ENCODE measurements at regions not wholly inside any gene's neighbourhood (a gene's known extent, or its start where the extent isn't known, plus 50 kb on each side); places are given as distances from the start of the nearest gene placed in this dataset.

- Histone ChIP-seq H3K4me3 (no peak overlapping the region), H3K36me3 (no peaks in the 10 kb centered on the region), H3K27ac (replicated peaks) (no peak overlapping the region), H3K4me1 (no peaks in the 10 kb centered on the region), H3K9me3 (replicated peaks) (no peaks in the 10 kb centered on the region), H3K27me3 (ENCODE audit: low read depth) (no peaks in the 10 kb centered on the region)
- intact Hi-C loops (cut with micrococcal nuclease), result no loop called here
- TF ChIP-seq, protein P1, sequence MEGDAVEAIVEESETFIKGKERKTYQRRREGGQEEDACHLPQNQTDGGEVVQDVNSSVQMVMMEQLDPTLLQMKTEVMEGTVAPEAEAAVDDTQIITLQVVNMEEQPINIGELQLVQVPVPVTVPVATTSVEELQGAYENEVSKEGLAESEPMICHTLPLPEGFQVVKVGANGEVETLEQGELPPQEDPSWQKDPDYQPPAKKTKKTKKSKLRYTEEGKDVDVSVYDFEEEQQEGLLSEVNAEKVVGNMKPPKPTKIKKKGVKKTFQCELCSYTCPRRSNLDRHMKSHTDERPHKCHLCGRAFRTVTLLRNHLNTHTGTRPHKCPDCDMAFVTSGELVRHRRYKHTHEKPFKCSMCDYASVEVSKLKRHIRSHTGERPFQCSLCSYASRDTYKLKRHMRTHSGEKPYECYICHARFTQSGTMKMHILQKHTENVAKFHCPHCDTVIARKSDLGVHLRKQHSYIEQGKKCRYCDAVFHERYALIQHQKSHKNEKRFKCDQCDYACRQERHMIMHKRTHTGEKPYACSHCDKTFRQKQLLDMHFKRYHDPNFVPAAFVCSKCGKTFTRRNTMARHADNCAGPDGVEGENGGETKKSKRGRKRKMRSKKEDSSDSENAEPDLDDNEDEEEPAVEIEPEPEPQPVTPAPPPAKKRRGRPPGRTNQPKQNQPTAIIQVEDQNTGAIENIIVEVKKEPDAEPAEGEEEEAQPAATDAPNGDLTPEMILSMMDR (IDR thresholded peaks at IDR 0.05; ENCODE audit: borderline replicate concordance), result no peak
- no peak for DNase-seq
These were observed 141.2 kb downstream of the LRRC3B start for GRCh38 chr3:26763723-26764122.

DNA sequence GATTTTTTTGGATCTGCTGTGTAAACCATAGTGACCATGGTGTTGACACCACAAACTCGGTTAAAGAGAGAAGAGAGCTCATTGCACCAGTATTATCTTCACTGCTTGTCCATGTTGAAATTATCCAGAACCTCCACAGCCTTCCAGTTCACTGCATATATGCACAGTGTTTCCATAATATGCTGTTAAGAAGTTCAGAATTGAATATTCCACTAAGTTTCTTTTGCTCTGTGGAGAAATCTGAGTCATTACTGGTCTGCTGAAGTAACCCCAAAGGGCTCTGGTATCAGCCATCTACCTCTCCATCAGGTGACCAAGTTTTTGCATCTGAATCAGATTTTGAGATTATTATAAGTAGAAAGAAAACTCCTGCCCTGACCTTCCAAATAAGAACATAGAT lies 143.5 kb downstream of the LRRC3B start:
- Histone ChIP-seq H3K4me1 (no peaks in the 10 kb centered on the region), H3K4me3 (no peak overlapping the region), H3K36me3 (no peaks in the 10 kb centered on the region), H3K27me3 (ENCODE audit: low read depth) (no peaks in the 10 kb centered on the region), H3K9me3 (replicated peaks) (no peaks in the 10 kb centered on the region), H3K27ac (replicated peaks) (no peak overlapping the region)
- DNase-seq, result no peak
- TF ChIP-seq, protein P1 (IDR thresholded peaks at IDR 0.05; ENCODE audit: borderline replicate concordance), result no peak
- intact Hi-C loops (cut with micrococcal nuclease), result no loop called here

- Histone ChIP-seq H3K36me3 (no peaks in the 10 kb centered on the region), H3K4me1 (no peaks in the 10 kb centered on the region), H3K4me3 (no peak overlapping the region), H3K27ac (replicated peaks) (no peak overlapping the region), H3K9me3 (replicated peaks) (no peaks in the 10 kb centered on the region), H3K27me3 (ENCODE audit: low read depth) (no peaks in the 10 kb centered on the region)
- DNase-seq, result no peak
- TF ChIP-seq, protein P1 (IDR thresholded peaks at IDR 0.05; ENCODE audit: borderline replicate concordance), result no peak
- intact Hi-C loops (cut with micrococcal nuclease), result no loop called here
These were observed 145.6 kb downstream of the LRRC3B start for GRCh38 chr3:26768068-26768651.

DNA sequence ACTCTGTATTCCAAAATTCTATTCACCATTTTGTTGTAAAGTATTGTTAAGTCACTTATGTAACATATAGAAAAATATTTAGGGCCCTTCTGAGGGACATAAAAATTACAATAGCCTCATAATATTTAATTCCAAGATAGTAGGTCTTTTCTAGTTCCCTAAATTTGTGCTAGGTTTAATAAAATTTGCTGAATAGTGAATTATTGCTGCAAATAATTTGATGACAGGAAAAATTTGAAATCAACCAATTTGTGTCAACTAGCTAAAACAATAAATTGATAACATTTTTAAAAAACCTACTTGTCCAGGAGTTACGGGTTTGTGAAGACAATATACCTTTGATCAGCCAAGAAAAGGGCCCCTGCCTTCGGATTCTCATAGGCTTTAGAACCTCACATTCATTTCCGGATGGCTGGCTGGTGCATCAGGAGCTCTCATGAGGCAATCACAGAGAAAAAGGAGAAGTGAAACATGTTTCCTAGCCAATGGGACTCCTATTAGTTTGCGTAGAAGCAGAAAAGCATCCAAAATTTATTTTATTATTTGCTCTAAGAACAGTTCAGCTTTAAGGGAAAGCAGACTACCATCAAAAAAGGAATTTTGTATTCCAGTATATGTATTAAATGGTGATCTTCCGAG lies 177.2 kb downstream of the LRRC3B start:
- no peaks in the 10 kb centered on the region for H3K4me1 ChIP-seq
- intact Hi-C loops (cut with micrococcal nuclease), result no loop called here
- TF ChIP-seq, protein P1 (IDR thresholded peaks at IDR 0.05; ENCODE audit: borderline replicate concordance), result no peak
- no peak for DNase-seq
- H3K4me3 ChIP-seq, result no peak overlapping the region
- H3K36me3 ChIP-seq, result no peaks in the 10 kb centered on the region
- no peak overlapping the region for H3K27ac ChIP-seq (replicated peaks)
- H3K9me3 ChIP-seq (replicated peaks), result peaks cover 6% of the 10 kb centered on the region
- H3K27me3 ChIP-seq (ENCODE audit: low read depth), result no peaks in the 10 kb centered on the region

GRCh38 chr3:26807272-26807671 lies 184.7 kb downstream of the LRRC3B start:
- H3K27me3 ChIP-seq (ENCODE audit: low read depth), result no peaks in the 10 kb centered on the region
- peaks cover 21% of the 10 kb centered on the region for H3K9me3 ChIP-seq (replicated peaks)
- no peaks in the 10 kb centered on the region for H3K4me1 ChIP-seq
- intact Hi-C loops (cut with micrococcal nuclease), result no loop called here
- no peak overlapping the region for H3K4me3 ChIP-seq
- no peak overlapping the region for H3K27ac ChIP-seq (replicated peaks)
- no peaks in the 10 kb centered on the region for H3K36me3 ChIP-seq
- TF ChIP-seq, protein P1 (IDR thresholded peaks at IDR 0.05; ENCODE audit: borderline replicate concordance), result no peak
- DNase-seq, result no peak

All from left ventricle myocardium inferior (tissue), 1 donor.